Ascending aorta (tissue), 2 donors: ENCODE measurements at regions not wholly inside any gene's neighbourhood (a gene's known extent, or its start where the extent isn't known, plus 50 kb on each side); places are given as distances from the start of the nearest gene placed in this dataset.

ENCODE experiments used
- DNase-seq, 2 donors: peaks; one replicate each; pipeline ENCODE4 v3.0.0-alpha.2; 2019; ENCODE audit warnings: low spot score in 2 of 2
- H3K27ac ChIP-seq, 2 donors: fragments of 200-600 bp; sonication (generic); one replicate each; pipeline ENCODE4 v1.5.1; 2016 to 2017; ENCODE audit warnings: mild to moderate bottlenecking in 1 of 2
- H3K27me3 ChIP-seq: fragments of 200-600 bp; sonication (generic); one replicate; pipeline ENCODE4 v1.5.1; 2017
- H3K36me3 ChIP-seq, 2 donors: fragments of 200-600 bp; sonication (generic); one replicate each; pipeline ENCODE4 v1.5.1; 2016
- H3K4me1 ChIP-seq, 2 donors: fragments of 200-600 bp; sonication (generic); one replicate each; pipeline ENCODE4 v1.5.1; 2016 to 2017; ENCODE audit warnings: mild to moderate bottlenecking in 1 of 2
- H3K4me3 ChIP-seq, 2 donors: fragments of 200-600 bp; sonication (generic); one replicate each; pipeline ENCODE4 v1.5.1; 2016 to 2017; ENCODE audit warnings: mild to moderate bottlenecking in 1 of 2
- H3K9me3 ChIP-seq, 2 donors: fragments of 200-600 bp; sonication (generic); one replicate each; pipeline ENCODE4 v1.5.1; 2016
- CTCF ChIP-seq, 3 experiments: fragments of 200-600 bp in 2 of 3; fragments of 450-650 bp in 1 of 3; sonication (generic) in 2 of 3; IDR thresholded peaks; one replicate each; pipeline ENCODE4 v1.5.1; 2016 to 2019; ENCODE audit warnings: antibody characterized with exemption in 3 of 3, mild to moderate bottlenecking in 1 of 3, moderate library complexity in 1 of 3
- intact Hi-C: fragments of 100-400 bp; cut with DNase I; formaldehyde crosslinking; loops from one replicate; pipeline ENCODE4 v1.15.1; 2023

GRCh38 chr14:96964726-96965415 lies 167.7 kb downstream of the VRK1 start:
- H3K9me3 ChIP-seq = no peaks in the 10 kb centered on the region
- no peak for DNase-seq
- no peaks in the 10 kb centered on the region for H3K4me1 ChIP-seq
- H3K27ac ChIP-seq = no peak overlapping the region
- intact Hi-C loops = no loop called here
- no peak overlapping the region for H3K4me3 ChIP-seq
- H3K27me3 ChIP-seq = no peaks in the 10 kb centered on the region
- TF ChIP-seq CTCF (IDR thresholded peaks at IDR 0.05) = no peak
- H3K36me3 ChIP-seq = no peaks in the 10 kb centered on the region

- DNase-seq = no peak
- Histone ChIP-seq H3K27ac (no peak overlapping the region), H3K36me3 (no peaks in the 10 kb centered on the region), H3K4me1 (no peaks in the 10 kb centered on the region), H3K27me3 (no peaks in the 10 kb centered on the region), H3K4me3 (no peak overlapping the region), H3K9me3 (no peaks in the 10 kb centered on the region)
- intact Hi-C loops = no loop called here
- TF ChIP-seq CTCF (IDR thresholded peaks at IDR 0.05) = no peak
Measured at GRCh38 chr14:96965885-96966595, 168.9 kb downstream of the VRK1 start.

GRCh38 chr14:96975116-96975515 lies 177.9 kb downstream of the VRK1 start:
- intact Hi-C loops = no loop called here

GRCh38 chr14:96978525-96979272 lies 181.5 kb downstream of the VRK1 start:
- no peaks in the 10 kb centered on the region for H3K36me3 ChIP-seq
- peaks cover 0 to 15% of the 10 kb centered on the region in 2 donors for H3K9me3 ChIP-seq
- no peak overlapping the region for H3K4me3 ChIP-seq
- no peaks in the 10 kb centered on the region for H3K4me1 ChIP-seq
- no peak for TF ChIP-seq CTCF (IDR thresholded peaks at IDR 0.05)
- intact Hi-C loops = no loop called here
- H3K27me3 ChIP-seq = no peaks in the 10 kb centered on the region
- no peak for DNase-seq
- H3K27ac ChIP-seq = no peak overlapping the region

More at GRCh38 chr14:96975116-96975515, 177.9 kb downstream of the VRK1 start:
- Histone ChIP-seq H3K4me1 (no peaks in the 10 kb centered on the region), H3K27ac (no peak overlapping the region), H3K36me3 (no peaks in the 10 kb centered on the region), H3K27me3 (no peaks in the 10 kb centered on the region), H3K9me3 (peaks cover 0 to 15% of the 10 kb centered on the region in 2 donors), H3K4me3 (no peak overlapping the region)
- no peak for DNase-seq
- TF ChIP-seq CTCF (IDR thresholded peaks at IDR 0.05) = no peak

GRCh38 chr14:96979611-96980074 lies 182.5 kb downstream of the VRK1 start:
- TF ChIP-seq CTCF (IDR thresholded peaks at IDR 0.05) = no peak
- no peaks in the 10 kb centered on the region for H3K4me1 ChIP-seq
- H3K27ac ChIP-seq = no peak overlapping the region
- no peaks in the 10 kb centered on the region for H3K27me3 ChIP-seq
- peaks cover 0 to 6% of the 10 kb centered on the region in 2 donors for H3K9me3 ChIP-seq
- DNase-seq = no peak
- H3K36me3 ChIP-seq = no peaks in the 10 kb centered on the region
- intact Hi-C loops = no loop called here
- H3K4me3 ChIP-seq = no peak overlapping the region
